Fibroblast of villous mesenchyme (primary cell): ENCODE measurements at regions not wholly inside any gene's neighbourhood (a gene's known extent, or its start where the extent isn't known, plus 50 kb on each side); places are given as distances from the start of the nearest gene placed in this dataset.

Experiments
- DNase-seq: peaks from one replicate; pipeline ENCODE4 v3.0.0-alpha.2; 2010; ENCODE audit warnings: low read depth
- H3K4me3 ChIP-seq: 2 replicates; pipeline ENCODE4 v1.5.1; 2011; ENCODE audit warnings: low read depth, mild to moderate bottlenecking, low read length
- CTCF ChIP-seq: IDR thresholded peaks from 2 replicates; pipeline ENCODE4 v1.5.1; 2012; ENCODE audit warnings: low read depth, mild to moderate bottlenecking, low read length; ENCODE audit not compliant: insufficient read depth

GRCh38 chr2:3958969-3959368 lies 255.6 kb downstream of the DCDC2C start:
- TF ChIP-seq CTCF = no peak
- no peak overlapping the region for H3K4me3 ChIP-seq
- DNase-seq = no peak

GRCh38 chr2:3959372-3959771 lies 256.0 kb downstream of the DCDC2C start:
- DNase-seq = peak; percentile 16
- peak; percentile 67 for TF ChIP-seq CTCF
- no peak overlapping the region for H3K4me3 ChIP-seq

GRCh38 chr2:3960106-3960505 lies 256.7 kb downstream of the DCDC2C start:
- DNase-seq = no peak
- no peak overlapping the region for H3K4me3 ChIP-seq
- TF ChIP-seq CTCF = no peak

GRCh38 chr2:3962719-3963118 lies 259.3 kb downstream of the DCDC2C start:
- no peak for TF ChIP-seq CTCF
- no peak for DNase-seq
- H3K4me3 ChIP-seq = no peak overlapping the region

GRCh38 chr2:3965211-3965610 lies 261.8 kb downstream of the DCDC2C start:
- no peak overlapping the region for H3K4me3 ChIP-seq
- TF ChIP-seq CTCF = no peak
- DNase-seq = no peak

GRCh38 chr2:3965953-3966352 lies 262.6 kb downstream of the DCDC2C start:
- TF ChIP-seq CTCF = no peak
- no peak overlapping the region for H3K4me3 ChIP-seq
- DNase-seq = no peak

- no peak for DNase-seq
- TF ChIP-seq CTCF = no peak
- no peak overlapping the region for H3K4me3 ChIP-seq
Observed at GRCh38 chr2:3966470-3966869, 263.1 kb downstream of the DCDC2C start.
